ENCODE measurements at regions not wholly inside any gene's neighbourhood (a gene's known extent, or its start where the extent isn't known, plus 50 kb on each side); places are given as distances from the start of the nearest gene placed in this dataset.

DNA sequence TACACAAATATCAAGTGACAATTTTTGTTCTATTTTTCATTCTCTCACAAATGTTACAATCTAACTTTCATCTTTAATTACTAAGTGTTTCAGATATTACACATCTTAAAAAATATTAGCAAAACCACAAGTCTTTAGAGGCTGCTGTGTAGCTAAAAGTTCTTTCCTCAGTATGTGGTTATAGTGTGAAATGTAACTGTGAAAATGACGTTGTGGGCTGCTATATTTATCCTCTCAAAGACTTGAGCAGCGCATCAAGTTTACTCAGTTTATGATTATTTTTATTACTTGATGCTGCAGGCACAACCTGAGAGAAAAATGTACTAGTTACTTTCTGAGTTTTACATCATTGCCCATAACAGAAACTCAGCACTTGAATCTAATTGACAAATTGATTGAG, 2860.6 kb upstream of the PCDH20 start:
- peaks cover 12% of the 10 kb centered on the region for H3K9me3 Mint-ChIP-seq (ENCODE audit: low read depth)
- no peak overlapping the region for H3K27ac Mint-ChIP-seq (ENCODE audit: unreplicated experiment)
- no peak for DNase-seq (ENCODE audit: low spot score)

DNA sequence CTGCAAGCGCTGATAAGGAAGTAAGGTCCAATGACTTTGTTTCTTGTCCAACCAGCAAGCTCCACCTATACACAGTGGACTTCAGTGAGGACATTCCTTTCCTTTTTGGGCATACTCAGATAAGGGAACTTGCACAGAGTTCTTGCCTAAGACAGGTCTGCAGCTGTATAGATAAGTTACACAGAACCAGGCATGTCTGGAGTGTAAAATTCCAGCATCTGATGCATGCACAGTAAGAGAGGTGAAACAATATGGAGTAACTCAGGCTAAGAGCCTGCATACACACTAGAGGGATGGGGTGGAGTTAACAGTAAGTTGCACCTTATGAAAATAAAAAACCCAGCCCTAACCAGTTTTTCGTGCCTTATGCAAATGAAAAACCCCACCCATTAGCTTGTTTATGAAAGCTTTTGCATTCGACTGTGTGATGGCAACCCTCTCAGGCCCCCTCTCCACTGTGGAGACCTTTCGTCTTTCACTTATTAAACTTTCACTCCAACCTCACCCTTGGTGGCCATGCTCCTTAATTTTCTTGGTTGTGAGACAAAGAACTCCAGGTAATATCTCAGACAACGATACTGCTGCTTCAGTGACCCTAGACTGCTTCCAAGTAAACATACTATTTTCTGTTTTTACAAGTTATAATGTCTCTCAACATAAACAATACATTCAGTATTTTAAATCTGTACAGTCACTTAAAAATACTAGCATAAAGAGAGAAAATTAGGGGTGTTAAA, 2859.0 kb upstream of the PCDH20 start:
- TF ChIP-seq, protein P1, sequence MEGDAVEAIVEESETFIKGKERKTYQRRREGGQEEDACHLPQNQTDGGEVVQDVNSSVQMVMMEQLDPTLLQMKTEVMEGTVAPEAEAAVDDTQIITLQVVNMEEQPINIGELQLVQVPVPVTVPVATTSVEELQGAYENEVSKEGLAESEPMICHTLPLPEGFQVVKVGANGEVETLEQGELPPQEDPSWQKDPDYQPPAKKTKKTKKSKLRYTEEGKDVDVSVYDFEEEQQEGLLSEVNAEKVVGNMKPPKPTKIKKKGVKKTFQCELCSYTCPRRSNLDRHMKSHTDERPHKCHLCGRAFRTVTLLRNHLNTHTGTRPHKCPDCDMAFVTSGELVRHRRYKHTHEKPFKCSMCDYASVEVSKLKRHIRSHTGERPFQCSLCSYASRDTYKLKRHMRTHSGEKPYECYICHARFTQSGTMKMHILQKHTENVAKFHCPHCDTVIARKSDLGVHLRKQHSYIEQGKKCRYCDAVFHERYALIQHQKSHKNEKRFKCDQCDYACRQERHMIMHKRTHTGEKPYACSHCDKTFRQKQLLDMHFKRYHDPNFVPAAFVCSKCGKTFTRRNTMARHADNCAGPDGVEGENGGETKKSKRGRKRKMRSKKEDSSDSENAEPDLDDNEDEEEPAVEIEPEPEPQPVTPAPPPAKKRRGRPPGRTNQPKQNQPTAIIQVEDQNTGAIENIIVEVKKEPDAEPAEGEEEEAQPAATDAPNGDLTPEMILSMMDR (IDR thresholded peaks at IDR 0.05) = no peak
- H3K4me1 Mint-ChIP-seq (ENCODE audit: low read depth) = peaks cover 10% of the 10 kb centered on the region
- no peak for DNase-seq (ENCODE audit: low spot score)
- H3K27me3 Mint-ChIP-seq (ENCODE audit: low read depth) = no peaks in the 10 kb centered on the region
- peaks cover 5% of the 10 kb centered on the region for H3K9me3 Mint-ChIP-seq (ENCODE audit: low read depth)
- no peak overlapping the region for H3K4me3 Mint-ChIP-seq (ENCODE audit: unreplicated experiment)
- H3K27ac Mint-ChIP-seq (ENCODE audit: unreplicated experiment) = no peak overlapping the region
- H3K36me3 Mint-ChIP-seq (ENCODE audit: low read depth) = no peaks in the 10 kb centered on the region

More for the DNA sequence above, 2860.6 kb upstream of the PCDH20 start:
- Mint-ChIP-seq H3K36me3 (ENCODE audit: low read depth) (no peaks in the 10 kb centered on the region), H3K4me1 (ENCODE audit: low read depth) (peaks cover 10% of the 10 kb centered on the region), H3K27me3 (ENCODE audit: low read depth) (no peaks in the 10 kb centered on the region), H3K4me3 (ENCODE audit: unreplicated experiment) (no peak overlapping the region)
- TF ChIP-seq, protein P1 (IDR thresholded peaks at IDR 0.05) = no peak

DNA sequence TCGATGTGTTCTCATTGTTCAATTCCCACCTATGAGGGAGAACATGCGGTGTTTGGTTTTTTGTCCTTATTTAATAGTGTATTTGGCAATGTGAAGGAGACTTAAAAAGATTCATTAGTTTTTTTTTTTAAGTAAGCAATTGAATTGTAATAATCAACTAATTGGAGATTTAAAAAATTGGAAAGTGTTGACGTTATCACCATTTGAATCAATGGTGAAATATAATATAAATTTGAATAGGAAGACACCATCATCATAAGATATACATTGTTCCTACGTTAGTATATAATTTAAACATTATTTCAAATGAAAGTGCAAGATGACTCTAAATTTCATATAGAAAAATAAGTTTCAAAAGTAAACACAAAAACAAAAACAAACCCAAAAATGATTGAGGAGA, 2858.1 kb upstream of the PCDH20 start:
- no peak for DNase-seq (ENCODE audit: low spot score)
- no peaks in the 10 kb centered on the region for H3K27me3 Mint-ChIP-seq (ENCODE audit: low read depth)
- peaks cover 5% of the 10 kb centered on the region for H3K9me3 Mint-ChIP-seq (ENCODE audit: low read depth)
- H3K27ac Mint-ChIP-seq (ENCODE audit: unreplicated experiment) = no peak overlapping the region
- H3K4me1 Mint-ChIP-seq (ENCODE audit: low read depth) = peaks cover 8% of the 10 kb centered on the region
- H3K4me3 Mint-ChIP-seq (ENCODE audit: unreplicated experiment) = no peak overlapping the region
- TF ChIP-seq, protein P1 (IDR thresholded peaks at IDR 0.05) = no peak
- H3K36me3 Mint-ChIP-seq (ENCODE audit: low read depth) = no peaks in the 10 kb centered on the region

DNA sequence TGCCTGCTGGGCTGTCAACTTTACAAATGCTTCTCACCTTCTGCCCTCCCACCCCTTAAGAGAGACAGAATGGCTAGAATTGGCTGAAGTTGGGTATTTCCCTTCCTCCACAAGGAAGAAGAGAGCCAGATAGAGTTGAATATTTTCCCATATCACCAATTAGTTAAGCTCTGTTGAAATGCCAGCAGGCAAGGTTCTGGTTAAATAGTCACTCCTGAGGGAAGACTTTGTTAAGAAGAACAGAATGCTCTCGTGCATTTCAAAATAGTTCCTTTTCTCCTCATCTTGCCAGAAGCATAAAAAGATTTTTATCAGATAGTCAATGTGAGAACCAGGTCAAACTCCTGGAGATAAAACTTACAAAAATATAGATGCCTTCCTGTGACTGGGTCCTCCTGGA, 2857.0 kb upstream of the PCDH20 start:
- Mint-ChIP-seq H3K27me3 (ENCODE audit: low read depth) (no peaks in the 10 kb centered on the region), H3K9me3 (ENCODE audit: low read depth) (peaks cover 5% of the 10 kb centered on the region), H3K4me1 (ENCODE audit: low read depth) (peaks cover 4% of the 10 kb centered on the region), H3K27ac (ENCODE audit: unreplicated experiment) (no peak overlapping the region), H3K36me3 (ENCODE audit: low read depth) (no peaks in the 10 kb centered on the region), H3K4me3 (ENCODE audit: unreplicated experiment) (no peak overlapping the region)
- no peak for DNase-seq (ENCODE audit: low spot score)
- TF ChIP-seq, protein P1 (IDR thresholded peaks at IDR 0.05) = no peak

DNA sequence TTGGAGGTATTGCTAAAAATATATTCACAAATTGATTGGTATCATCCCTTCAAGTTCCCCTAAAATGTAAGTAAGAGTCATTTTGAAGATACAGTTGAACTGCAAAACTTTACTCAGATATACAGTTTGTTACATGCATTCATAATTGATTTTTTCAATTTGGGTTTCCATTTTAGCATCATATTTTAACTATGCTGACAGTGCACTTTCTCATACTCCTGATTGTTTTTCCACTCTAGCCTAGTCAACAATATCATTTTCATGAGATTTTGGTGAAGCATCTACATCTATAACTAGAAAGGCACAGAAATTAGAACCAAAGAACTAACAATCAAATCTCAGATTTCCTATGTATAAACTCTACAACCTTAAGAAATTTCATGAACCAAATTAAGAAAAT, 2850.4 kb upstream of the PCDH20 start:
- DNase-seq (ENCODE audit: low spot score) = no peak
- H3K4me1 Mint-ChIP-seq (ENCODE audit: low read depth) = no peaks in the 10 kb centered on the region
- H3K4me3 Mint-ChIP-seq (ENCODE audit: unreplicated experiment) = no peak overlapping the region
- H3K9me3 Mint-ChIP-seq (ENCODE audit: low read depth) = peaks cover 22% of the 10 kb centered on the region
- TF ChIP-seq, protein P1 (IDR thresholded peaks at IDR 0.05) = no peak
- H3K27ac Mint-ChIP-seq (ENCODE audit: unreplicated experiment) = no peak overlapping the region
- H3K27me3 Mint-ChIP-seq (ENCODE audit: low read depth) = no peaks in the 10 kb centered on the region
- H3K36me3 Mint-ChIP-seq (ENCODE audit: low read depth) = peaks cover 5% of the 10 kb centered on the region
